Thoracic aorta (tissue), 2 donors: ENCODE measurements at regions not wholly inside any gene's neighbourhood (a gene's known extent, or its start where the extent isn't known, plus 50 kb on each side); places are given as distances from the start of the nearest gene placed in this dataset.

Experiments used
- ATAC-seq: fragments of 150-250 bp; one replicate; pipeline ENCODE4 v1.8.0; 2017; ENCODE audit warnings: low read depth; ENCODE audit not compliant: insufficient number of reproducible peaks, low FRiP score
- DNase-seq: peaks from one replicate; pipeline ENCODE4 v3.0.0-alpha.2; 2020; ENCODE audit warnings: low spot score
- H3K27ac ChIP-seq, 2 donors: fragments of 200-600 bp; sonication (generic); 1 replicate in 1 of 2; 2 replicates in 1 of 2; pipeline ENCODE4 v1.5.1; 2016; ENCODE audit warnings: mild to moderate bottlenecking in 2 of 2, moderate library complexity in 2 of 2
- H3K27me3 ChIP-seq: fragments of 200-600 bp; sonication (generic); replicated peaks from 2 replicates; pipeline ENCODE4 v1.6.0; 2016; ENCODE audit warnings: mild to moderate bottlenecking; ENCODE audit not compliant: insufficient read depth
- H3K36me3 ChIP-seq: fragments of 200-600 bp; sonication (generic); one replicate; pipeline ENCODE4 v1.5.1; 2016
- H3K4me1 ChIP-seq, 2 donors: fragments of 200-600 bp; sonication (generic); 1 replicate in 1 of 2; 2 replicates in 1 of 2; pipeline versions ENCODE4 v1.5.1 to v1.6.0; 2016; ENCODE audit warnings: low read depth in 2 of 2, mild to moderate bottlenecking in 1 of 2; ENCODE audit not compliant: control insufficient read depth in 1 of 2
- H3K4me3 ChIP-seq: fragments of 200-600 bp; sonication (generic); 2 replicates; pipeline ENCODE4 v1.5.1; 2016; ENCODE audit warnings: mild to moderate bottlenecking
- H3K9me3 ChIP-seq: fragments of 200-600 bp; sonication (generic); 2 replicates; pipeline ENCODE4 v1.5.1; 2016
- CTCF ChIP-seq: fragments of 200-600 bp; sonication (generic); IDR thresholded peaks from one replicate; pipeline ENCODE4 v1.5.1; 2019; ENCODE audit warnings: antibody characterized with exemption

GRCh38 chr4:62683799-62684566, 1483.9 kb downstream of the ADGRL3 start:
- no peak for TF ChIP-seq CTCF
- Histone ChIP-seq H3K27ac (no peak overlapping the region), H3K27me3 (no peaks in the 10 kb centered on the region), H3K4me1 (no peaks in the 10 kb centered on the region), H3K9me3 (no peaks in the 10 kb centered on the region), H3K36me3 (no peaks in the 10 kb centered on the region), H3K4me3 (no peak overlapping the region)
- DNase-seq (no peak), ATAC-seq (no peak)

GRCh38 chr4:62676962-62677361, 1476.8 kb downstream of the ADGRL3 start:
- H3K36me3 ChIP-seq = no peaks in the 10 kb centered on the region
- H3K4me3 ChIP-seq = no peak overlapping the region
- TF ChIP-seq CTCF = no peak
- no peak for ATAC-seq
- H3K27me3 ChIP-seq = no peaks in the 10 kb centered on the region
- no peak for DNase-seq
- H3K27ac ChIP-seq = no peak overlapping the region
- no peaks in the 10 kb centered on the region for H3K9me3 ChIP-seq
- H3K4me1 ChIP-seq = no peaks in the 10 kb centered on the region

GRCh38 chr4:62670514-62670913, 1470.4 kb downstream of the ADGRL3 start:
- DNase-seq (no peak), ATAC-seq (no peak)
- no peaks in the 10 kb centered on the region for H3K27me3 ChIP-seq
- TF ChIP-seq CTCF = no peak
- H3K4me1 ChIP-seq = no peaks in the 10 kb centered on the region
- no peaks in the 10 kb centered on the region for H3K9me3 ChIP-seq
- no peaks in the 10 kb centered on the region for H3K36me3 ChIP-seq
- no peak overlapping the region for H3K4me3 ChIP-seq
- H3K27ac ChIP-seq = no peak overlapping the region

- no peaks in the 10 kb centered on the region for H3K36me3 ChIP-seq
- H3K27ac ChIP-seq = no peak overlapping the region
- DNase-seq (no peak), ATAC-seq (no peak)
- H3K4me3 ChIP-seq = no peak overlapping the region
- H3K9me3 ChIP-seq = no peaks in the 10 kb centered on the region
- H3K27me3 ChIP-seq = no peaks in the 10 kb centered on the region
- no peak for TF ChIP-seq CTCF
- H3K4me1 ChIP-seq = no peaks in the 10 kb centered on the region
Measured at GRCh38 chr4:62661821-62662220, 1461.7 kb downstream of the ADGRL3 start.

- Histone ChIP-seq H3K4me3 (no peak overlapping the region), H3K36me3 (no peaks in the 10 kb centered on the region), H3K27me3 (no peaks in the 10 kb centered on the region), H3K9me3 (no peaks in the 10 kb centered on the region), H3K27ac (no peak overlapping the region), H3K4me1 (peaks cover 0 to 6% of the 10 kb centered on the region in 2 donors)
- ATAC-seq (no peak), DNase-seq (no peak)
- no peak for TF ChIP-seq CTCF
Measured at GRCh38 chr4:62656006-62656405, 1455.9 kb downstream of the ADGRL3 start.
